ENCODE measurements at regions not wholly inside any gene's neighbourhood (a gene's known extent, or its start where the extent isn't known, plus 50 kb on each side); places are given as distances from the start of the nearest gene placed in this dataset.

GRCh38 chr6:26215585-26216358, 128.5 kb downstream of the HFE start (continued):
- TF ChIP-seq CBX2 (IDR thresholded peaks at IDR 0.05; ENCODE audit: borderline replicate concordance, low read depth): no peak

DNA sequence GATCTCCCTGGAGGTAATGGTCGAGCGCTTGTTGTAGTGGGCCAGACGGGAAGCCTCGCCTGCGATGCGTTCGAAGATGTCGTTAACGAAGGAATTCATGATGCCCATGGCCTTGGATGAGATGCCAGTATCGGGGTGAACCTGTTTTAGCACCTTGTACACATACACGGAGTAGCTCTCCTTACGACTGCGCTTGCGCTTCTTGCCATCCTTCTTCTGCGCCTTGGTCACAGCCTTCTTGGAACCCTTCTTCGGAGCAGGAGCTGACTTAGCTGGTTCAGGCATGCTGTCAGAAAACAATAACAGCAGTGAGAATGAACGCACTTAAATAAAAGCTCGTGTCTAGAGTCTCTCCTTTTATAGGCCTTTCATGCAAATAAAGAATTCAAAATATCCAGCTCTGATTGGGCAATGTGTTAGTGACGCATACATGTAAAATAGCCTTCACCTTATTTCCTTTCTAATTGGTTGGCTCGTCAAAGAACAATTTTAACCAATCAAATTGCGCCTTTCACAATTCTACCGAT, 129.2 kb downstream of the HFE start:
- no peak for FAIRE-seq
- WGBS (ENCODE audit: missing lambda C conversion rate): 91% methylated on average over 22 of the region's 22 CpGs
- H3K4me3 ChIP-seq: no peak overlapping the region
- no peaks in the 10 kb centered on the region for H3K9me3 ChIP-seq
- DNase-seq (ENCODE audit: low read depth in 1 of 2, low spot score in 1 of 2): no peak
- TF ChIP-seq FOSL2 (IDR thresholded peaks at IDR 0.05): no peak
- TF ChIP-seq FOSL2 (CRISPR knock-in tag; IDR thresholded peaks at IDR 0.05): no peak
- TF ChIP-seq, protein P1, sequence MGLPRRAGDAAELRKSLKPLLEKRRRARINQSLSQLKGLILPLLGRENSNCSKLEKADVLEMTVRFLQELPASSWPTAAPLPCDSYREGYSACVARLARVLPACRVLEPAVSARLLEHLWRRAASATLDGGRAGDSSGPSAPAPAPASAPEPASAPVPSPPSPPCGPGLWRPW (IDR thresholded peaks at IDR 0.05): no peak
- no peak for TF ChIP-seq JUNB (IDR thresholded peaks at IDR 0.05)
- no peak for TF ChIP-seq TP53 (CRISPR knock-in tag; IDR thresholded peaks at IDR 0.05)
- TF ChIP-seq TFCP2L1 (CRISPR knock-in tag; IDR thresholded peaks at IDR 0.05): no peak
- TF ChIP-seq EHF (CRISPR knock-in tag; IDR thresholded peaks at IDR 0.05): no peak
- TF ChIP-seq, protein P2, sequence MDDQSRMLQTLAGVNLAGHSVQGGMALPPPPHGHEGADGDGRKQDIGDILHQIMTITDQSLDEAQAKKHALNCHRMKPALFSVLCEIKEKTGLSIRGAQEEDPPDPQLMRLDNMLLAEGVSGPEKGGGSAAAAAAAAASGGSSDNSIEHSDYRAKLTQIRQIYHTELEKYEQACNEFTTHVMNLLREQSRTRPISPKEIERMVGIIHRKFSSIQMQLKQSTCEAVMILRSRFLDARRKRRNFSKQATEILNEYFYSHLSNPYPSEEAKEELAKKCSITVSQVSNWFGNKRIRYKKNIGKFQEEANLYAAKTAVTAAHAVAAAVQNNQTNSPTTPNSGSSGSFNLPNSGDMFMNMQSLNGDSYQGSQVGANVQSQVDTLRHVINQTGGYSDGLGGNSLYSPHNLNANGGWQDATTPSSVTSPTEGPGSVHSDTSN (IDR thresholded peaks at IDR 0.05): no peak
- no peak for ATAC-seq
- CTCF ChIA-PET: interaction anchor here (0.9 to 1.0 kb wide), 2 partner anchors 33 to 54 kb away, joined by 3 to 4 read pairs; a partner anchor contains a TSS
- POLR2A ChIA-PET: interaction anchor here (1.6 kb wide), 1 partner anchor 17 kb away, joined by 5 read pairs; no protein-coding TSS in a partner anchor
- no peak overlapping the region for H3K27ac ChIP-seq
- H3K4me1 ChIP-seq: no peaks in the 10 kb centered on the region
- H3K4me2 ChIP-seq: no peak overlapping the region

DNA sequence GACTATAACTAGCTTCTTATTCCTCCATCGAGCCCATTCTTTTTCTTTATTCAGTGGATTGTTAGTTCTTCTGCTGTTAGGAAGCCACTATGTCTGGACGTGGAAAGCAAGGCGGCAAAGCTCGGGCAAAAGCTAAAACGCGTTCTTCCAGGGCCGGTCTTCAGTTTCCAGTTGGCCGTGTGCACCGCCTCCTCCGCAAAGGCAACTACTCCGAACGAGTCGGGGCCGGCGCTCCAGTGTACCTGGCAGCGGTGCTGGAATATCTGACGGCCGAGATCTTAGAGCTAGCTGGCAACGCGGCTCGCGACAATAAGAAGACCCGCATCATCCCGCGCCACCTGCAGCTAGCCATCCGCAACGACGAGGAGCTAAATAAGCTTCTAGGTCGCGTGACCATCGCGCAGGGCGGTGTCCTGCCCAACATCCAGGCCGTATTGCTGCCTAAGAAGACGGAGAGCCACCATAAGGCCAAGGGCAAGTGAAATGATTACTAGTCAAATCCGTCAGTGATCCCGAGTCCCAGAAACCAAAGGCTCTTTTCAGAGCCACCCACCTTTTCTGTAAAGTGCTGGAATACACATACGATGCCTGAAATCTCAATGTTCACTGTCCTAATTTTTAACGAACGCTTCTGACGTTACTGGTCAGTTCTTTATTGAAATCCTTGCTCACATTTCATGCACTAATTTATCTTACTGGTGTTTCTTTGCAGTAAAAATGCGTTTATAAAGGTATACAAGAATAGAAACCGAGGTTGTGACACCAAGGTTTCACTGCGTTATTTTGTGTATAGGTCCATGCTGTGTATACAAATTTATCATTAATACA, 129.9 kb downstream of the HFE start:
- TF ChIP-seq HDAC2 (IDR thresholded peaks at IDR 0.05) (no peak), ESRRA (IDR thresholded peaks at IDR 0.05; ENCODE audit: borderline replicate concordance, low read length) (no peak), GATA3 (IDR thresholded peaks at IDR 0.05; ENCODE audit: borderline replicate concordance) (no peak), CHD4 (IDR thresholded peaks at IDR 0.05; ENCODE audit: borderline replicate concordance) (no peak), MYC (IDR thresholded peaks at IDR 0.05; ENCODE audit: borderline replicate concordance, low read length) (no peak)
- Histone ChIP-seq H3K27ac (no peak overlapping the region), H3K9me3 (no peaks in the 10 kb centered on the region), H3K4me1 (no peaks in the 10 kb centered on the region; the same call in 2 of the 3 replicates), H3K4me3 (no peak overlapping the region), H3K4me2 (no peak overlapping the region)
- DNase-seq (ENCODE audit: low read depth in 1 of 2, low spot score in 1 of 2) (no peak), FAIRE-seq (no peak), ATAC-seq (no peak)
- 93% methylated on average over 42 of the region's 44 CpGs for WGBS (ENCODE audit: missing lambda C conversion rate)
- CTCF ChIA-PET: interaction anchor here (0.6 to 1.0 kb wide), 3 partner anchors 17 to 53 kb away, joined by 3 to 4 read pairs (median 3); a partner anchor contains a TSS
- POLR2A ChIA-PET: interaction anchor here (1.6 kb wide), 1 partner anchor 17 kb away, joined by 5 read pairs; no protein-coding TSS in a partner anchor

GRCh38 chr6:26217714-26218075, 130.5 kb downstream of the HFE start:
- DNase-seq (ENCODE audit: low read depth in 1 of 2, low spot score in 1 of 2) (no peak), FAIRE-seq (no peak), ATAC-seq (no peak)
- no peak overlapping the region for H3K4me3 ChIP-seq
- TF ChIP-seq GATA3 (IDR thresholded peaks at IDR 0.05; ENCODE audit: borderline replicate concordance) (no peak), POLR2AphosphoS2 (conservative IDR thresholded peaks at IDR 0.05; ENCODE audit: low read length) (no peak)
- no peak overlapping the region for H3K4me2 ChIP-seq
- H3K9me3 ChIP-seq: no peaks in the 10 kb centered on the region
- no peak overlapping the region for H3K27ac ChIP-seq
- WGBS (ENCODE audit: missing lambda C conversion rate): 85% methylated on average over 10 of the region's 10 CpGs
- ChIA-PET POLR2A (no interaction called here), CTCF (no interaction called here)
- H3K4me1 ChIP-seq: peaks cover 4% of the 10 kb centered on the region; the same call in 2 of the 3 replicates

All from A549 (cell line).